HG03575 (cell line): ENCODE measurements at regions not wholly inside any gene's neighbourhood (a gene's known extent, or its start where the extent isn't known, plus 50 kb on each side); places are given as distances from the start of the nearest gene placed in this dataset.

Experiments
- ATAC-seq: cut with Tn5 transposase; IDR thresholded peaks from one replicate; pipeline ENCODE4 v1.9.1; 2021; ENCODE audit not compliant: unreplicated experiment, insufficient number of reproducible peaks, low FRiP score; ENCODE audit errors: extremely low read depth

DNA sequence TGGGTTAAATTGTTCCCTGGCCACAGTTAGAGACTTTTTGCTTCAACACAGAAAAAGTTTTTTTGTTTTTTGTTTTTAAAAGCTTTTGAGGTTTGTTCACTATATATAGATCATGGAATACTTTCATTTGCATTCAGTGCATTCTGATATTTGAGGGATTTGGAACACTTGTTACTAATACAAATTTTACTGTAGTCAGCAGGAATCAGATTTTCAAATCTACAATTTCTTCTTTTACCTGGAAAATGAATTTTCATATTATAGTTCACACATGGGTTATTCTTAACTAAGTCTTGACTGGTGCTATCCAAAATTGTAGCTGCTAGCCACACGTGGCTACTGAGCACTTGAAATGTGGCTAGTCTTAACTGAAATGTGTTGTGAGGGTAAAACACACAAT lies 142.0 kb downstream of the RMI1 start:
- ATAC-seq, result no peak

DNA sequence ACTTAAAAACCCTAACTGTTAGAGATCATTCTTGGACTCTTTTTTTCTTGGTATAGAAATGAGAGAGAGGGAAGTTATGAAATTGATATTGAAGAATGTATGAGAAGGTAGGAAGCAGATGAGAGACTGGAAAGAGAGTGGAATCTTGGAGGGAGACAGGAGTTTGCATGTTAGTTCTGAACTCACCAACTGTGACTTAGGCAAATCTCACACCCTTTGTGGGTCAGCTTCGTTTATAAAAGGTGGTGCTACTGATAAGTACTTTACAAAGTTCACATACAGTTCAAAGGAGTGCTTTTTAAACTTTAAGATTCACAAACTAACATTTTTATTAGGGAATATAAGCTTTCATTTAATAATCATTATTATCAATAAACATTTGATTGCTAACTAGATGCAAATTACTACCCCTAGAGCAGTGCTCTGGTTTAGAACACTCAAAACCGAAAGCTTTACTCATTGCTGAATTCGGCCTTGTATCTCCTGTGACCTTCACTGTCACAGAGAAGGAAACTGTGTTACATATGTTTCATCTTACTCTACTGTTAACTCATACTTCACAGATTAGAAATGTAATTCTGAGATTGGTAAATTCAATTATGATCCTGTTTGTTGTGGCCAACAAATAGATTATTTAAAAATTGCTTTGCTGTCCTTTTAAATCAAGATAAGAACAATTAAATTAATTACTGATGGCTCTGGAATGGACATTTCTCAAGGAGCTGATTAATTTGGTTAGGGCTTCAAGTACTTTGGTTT lies 143.2 kb downstream of the RMI1 start:
- peak; percentile 95 for ATAC-seq

- ATAC-seq, result no peak
Observed at GRCh38 chr9:84125046-84125445, 144.4 kb downstream of the RMI1 start.

DNA sequence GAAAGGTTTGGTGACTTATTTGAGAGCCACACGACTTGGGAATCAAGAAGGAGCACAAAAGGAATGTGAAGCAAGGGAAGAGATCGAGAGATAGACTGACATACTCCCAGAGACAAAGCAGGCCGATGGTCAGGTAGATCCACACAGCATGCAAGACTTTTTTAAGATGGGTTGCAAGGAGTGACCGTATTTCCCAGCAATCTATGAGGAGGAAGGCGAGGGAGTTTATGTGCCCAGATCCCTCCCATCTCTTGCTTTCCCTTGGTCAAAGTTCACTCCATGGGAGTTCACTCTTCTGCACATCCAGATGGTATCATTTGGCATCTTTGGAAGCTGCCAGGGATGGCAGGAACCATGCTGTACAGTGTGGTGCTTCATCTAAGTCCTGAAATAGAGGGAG lies 148.9 kb downstream of the RMI1 start:
- no peak for ATAC-seq

GRCh38 chr9:84136119-84136868 lies 155.7 kb downstream of the RMI1 start:
- ATAC-seq, result no peak

DNA sequence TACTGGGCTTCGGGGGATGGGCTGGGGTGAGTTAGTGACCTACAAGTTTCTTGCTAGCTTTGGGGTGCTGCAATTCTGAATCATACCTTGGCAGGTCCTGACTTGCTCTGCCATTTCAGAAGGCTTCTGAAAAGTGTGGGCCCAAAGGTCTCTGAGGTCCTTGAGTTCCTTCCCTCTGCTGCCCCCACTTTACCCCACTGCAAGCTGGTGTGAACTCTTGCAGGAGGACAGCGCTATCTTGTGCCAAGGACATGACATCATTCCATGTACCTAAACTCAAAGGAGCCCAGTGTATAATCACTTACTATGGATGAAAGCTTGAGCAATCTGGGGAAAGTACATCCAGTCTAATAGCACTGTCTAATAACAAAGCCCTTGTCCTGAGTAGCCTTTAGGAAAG lies 157.4 kb downstream of the RMI1 start:
- no peak for ATAC-seq

- no peak for ATAC-seq
Observed at GRCh38 chr9:84138541-84138940, 157.9 kb downstream of the RMI1 start.

DNA sequence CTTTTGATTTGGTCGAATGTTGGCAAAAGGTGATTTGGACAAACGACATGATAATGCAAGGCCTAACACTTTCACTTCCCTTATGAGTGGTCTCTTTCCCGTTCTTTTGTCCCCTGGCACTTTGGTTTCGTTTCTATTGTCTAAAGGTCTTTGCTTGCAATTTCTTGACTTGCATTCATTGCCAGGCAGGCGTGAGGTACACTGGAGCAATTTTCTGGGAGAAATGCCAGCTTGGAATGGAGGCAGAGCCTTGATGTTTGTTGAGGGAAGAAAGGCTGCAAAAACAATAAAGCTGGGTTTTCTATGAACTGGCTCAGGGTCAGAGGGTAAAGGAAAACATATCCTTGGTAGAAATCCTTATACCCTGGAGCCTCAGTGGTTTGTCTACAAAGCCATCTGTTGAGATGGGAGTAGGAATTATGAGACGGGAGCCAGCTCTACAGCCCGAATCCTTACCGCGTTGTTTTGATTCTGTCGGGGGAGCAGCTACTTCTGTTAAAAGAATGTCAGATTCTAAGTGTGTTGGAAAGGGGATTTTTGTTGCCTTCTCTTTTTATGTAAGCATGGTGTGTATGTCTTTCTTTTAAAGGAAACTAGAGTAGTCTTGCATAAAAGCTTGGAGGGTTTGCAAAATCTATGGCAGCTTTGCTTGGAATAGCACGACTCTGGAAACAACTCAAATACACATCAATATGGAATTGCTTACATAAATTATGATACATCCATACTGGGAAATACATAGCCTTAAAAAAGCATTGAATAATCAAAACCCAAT lies 158.9 kb downstream of the RMI1 start:
- ATAC-seq, result no peak

DNA sequence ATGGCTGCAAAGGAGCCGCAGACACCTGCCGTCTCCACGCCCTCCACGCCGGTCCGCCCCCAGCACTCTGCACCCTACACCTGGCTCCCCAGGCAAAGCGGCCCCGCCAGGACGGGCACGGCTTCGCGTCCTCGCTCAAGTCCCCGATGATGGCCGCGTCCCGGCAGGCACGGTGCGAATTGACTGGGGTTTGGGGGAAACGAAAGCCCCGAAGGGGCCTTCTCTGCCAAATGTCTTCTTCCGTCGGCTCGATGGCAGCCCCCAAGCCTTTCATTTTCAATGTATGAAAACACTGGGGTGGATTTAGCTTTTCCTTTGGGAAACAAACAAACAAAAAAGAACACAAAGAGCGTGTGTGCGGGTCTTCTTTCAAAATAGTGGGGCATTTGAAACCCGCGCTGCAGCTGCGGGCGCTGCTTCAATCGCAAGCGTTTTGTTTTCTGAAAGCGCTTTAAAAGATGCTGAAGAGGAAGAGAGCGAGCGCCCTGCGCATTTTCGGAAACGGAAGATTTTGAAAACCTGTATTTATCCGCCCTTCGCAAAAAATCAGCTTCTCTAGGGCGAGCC lies 160.0 kb downstream of the RMI1 start:
- ATAC-seq, result no peak

- no peak for ATAC-seq
Observed at GRCh38 chr9:84141741-84142370, 161.3 kb downstream of the RMI1 start.

- ATAC-seq, result no peak
Observed at GRCh38 chr9:84145031-84145430, 164.4 kb downstream of the RMI1 start.

GRCh38 chr9:84145780-84146179 lies 165.2 kb downstream of the RMI1 start:
- no peak for ATAC-seq

GRCh38 chr9:84146893-84147710 lies 166.5 kb downstream of the RMI1 start:
- no peak for ATAC-seq

- no peak for ATAC-seq
Observed at GRCh38 chr9:84151236-84151635, 170.6 kb downstream of the RMI1 start.

- no peak for ATAC-seq
Observed at GRCh38 chr9:84151640-84152039, 171.0 kb downstream of the RMI1 start.

- ATAC-seq, result no peak
Observed at GRCh38 chr9:84152204-84152603, 171.6 kb downstream of the RMI1 start.

DNA sequence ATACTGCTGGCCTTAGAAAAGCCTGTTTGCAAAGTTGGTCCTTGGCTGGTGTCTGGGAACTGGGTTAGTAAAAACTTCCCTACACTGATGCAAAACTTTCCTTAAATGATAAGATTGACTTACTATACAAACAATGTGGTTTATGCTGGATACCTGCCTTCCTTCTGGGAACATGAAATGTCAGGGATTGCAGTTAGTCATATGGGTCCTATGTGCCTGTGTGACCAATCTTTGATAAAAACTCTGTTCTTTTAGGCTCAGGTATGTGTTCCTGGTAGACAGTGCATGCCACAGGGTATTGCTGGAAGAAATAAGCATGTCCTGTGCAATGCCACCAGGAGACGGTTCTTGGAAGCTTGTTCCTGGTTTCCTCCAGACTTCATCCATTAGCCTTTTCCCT lies 173.3 kb downstream of the RMI1 start:
- no peak for ATAC-seq

DNA sequence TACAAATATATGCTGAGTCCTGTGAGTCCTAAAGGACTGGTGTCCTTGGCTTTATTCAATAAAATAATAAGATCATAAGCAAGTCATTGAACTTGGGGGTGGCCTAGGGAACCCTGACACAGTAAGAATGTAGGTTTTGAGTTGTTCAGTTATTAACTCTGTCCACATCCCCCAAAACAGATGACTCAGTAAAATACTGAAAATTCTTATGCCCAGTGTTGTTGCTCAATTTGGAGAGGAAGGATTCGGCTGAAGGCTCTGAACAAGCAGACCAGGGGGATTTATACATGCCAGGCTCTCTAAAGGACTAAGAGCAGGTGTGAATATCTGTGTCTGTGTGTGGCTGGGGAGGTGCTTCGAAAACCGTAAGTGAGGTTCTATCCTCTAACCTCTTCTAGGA lies 173.7 kb downstream of the RMI1 start:
- no peak for ATAC-seq
